WTC11 (cell line): ENCODE measurements at regions not wholly inside any gene's neighbourhood (a gene's known extent, or its start where the extent isn't known, plus 50 kb on each side); places are given as distances from the start of the nearest gene placed in this dataset.

Experiments used
- ATAC-seq: fragments of 200-7000 bp; cut with Tn5 transposase; 2 replicates; pipeline ENCODE4 v1.10.0; 2021; ENCODE audit warnings: mild to moderate bottlenecking, moderate library complexity
- CTCF ChIA-PET: fragments of 300-600 bp; sonication (Branson Sonifier 250); formaldehyde crosslinking; loops from one replicate; lab custom pipeline; 2021; ENCODE audit warnings: antibody characterized with exemption; lab: Charles Lee
- POLR2A ChIA-PET: fragments of 350-600 bp; sonication (Branson Sonifier 250); formaldehyde crosslinking; loops from one replicate; lab custom pipeline; 2021; ENCODE audit warnings: antibody characterized with exemption; lab: Charles Lee
- DNase-seq: peaks from one replicate; pipeline ENCODE4 v3.0.0; 2021; ENCODE audit warnings: low spot score
- H3K27ac Mint-ChIP-seq: 2 replicates; pipeline ENCODE4 v1.8.0; 2021; ENCODE audit warnings: mixed read lengths
- H3K27me3 Mint-ChIP-seq: 2 replicates; pipeline ENCODE4 v1.8.0; 2021; ENCODE audit warnings: low read depth, mild to moderate bottlenecking, moderate library complexity, mixed read lengths
- H3K36me3 Mint-ChIP-seq: 2 replicates; pipeline ENCODE4 v1.8.0; 2021; ENCODE audit warnings: mixed read lengths
- H3K4me1 Mint-ChIP-seq: 2 replicates; pipeline ENCODE4 v1.8.0; 2022; ENCODE audit warnings: mixed read lengths
- H3K4me3 Mint-ChIP-seq: 2 replicates; pipeline ENCODE4 v1.8.0; 2021; ENCODE audit warnings: mild to moderate bottlenecking, moderate library complexity, mixed read lengths
- H3K9me3 Mint-ChIP-seq: 2 replicates; pipeline ENCODE4 v1.8.0; 2021; ENCODE audit warnings: mixed read lengths
- AR ChIP-seq: fragments of 250-450 bp; sonication (Bioruptor Pico); IDR thresholded peaks from 2 replicates; pipeline ENCODE4 v1.9.0; 2021; ENCODE audit warnings: mild to moderate bottlenecking
- ATF1 ChIP-seq: sonication (generic); formaldehyde crosslinking; IDR thresholded peaks from 2 replicates; pipeline ENCODE4 v1.8.1; 2023; ENCODE audit warnings: mild to moderate bottlenecking, moderate library complexity, missing genetic modification reagents
- CBFB ChIP-seq: sonication (generic); formaldehyde crosslinking; IDR thresholded peaks from 2 replicates; pipeline ENCODE4 v1.8.1; 2022; ENCODE audit warnings: mild to moderate bottlenecking, low read depth, missing genetic modification reagents
- CREB1 ChIP-seq: sonication (generic); formaldehyde crosslinking; IDR thresholded peaks from 2 replicates; pipeline ENCODE4 v1.8.0; 2023; ENCODE audit warnings: mild to moderate bottlenecking, missing genetic modification reagents
- CTCF ChIP-seq: fragments of 200-600 bp; IDR thresholded peaks from 2 replicates; pipeline ENCODE4 v1.8.0; 2022; ENCODE audit warnings: antibody characterized with exemption
- FOXP4 ChIP-seq: sonication (generic); formaldehyde crosslinking; IDR thresholded peaks from 2 replicates; pipeline ENCODE4 v1.8.0; 2022; ENCODE audit warnings: mild to moderate bottlenecking, missing genetic modification reagents
- GABPB1 ChIP-seq: sonication (generic); formaldehyde crosslinking; IDR thresholded peaks from 2 replicates; pipeline ENCODE4 v1.8.1; 2023; ENCODE audit warnings: mild to moderate bottlenecking, missing genetic modification reagents
- MYBL2 ChIP-seq: sonication (generic); formaldehyde crosslinking; IDR thresholded peaks from 2 replicates; pipeline ENCODE4 v1.8.1; 2023; ENCODE audit warnings: mild to moderate bottlenecking, moderate library complexity, missing genetic modification reagents
- NFE2L1 ChIP-seq: sonication (generic); formaldehyde crosslinking; IDR thresholded peaks from 2 replicates; pipeline ENCODE4 v1.8.1; 2023; ENCODE audit warnings: missing genetic modification reagents
- NFYB ChIP-seq: sonication (generic); formaldehyde crosslinking; conservative IDR thresholded peaks from 2 replicates; pipeline ENCODE4 v1.8.0; 2022; ENCODE audit warnings: low read depth, missing genetic modification reagents
- NR1H2 ChIP-seq: sonication (generic); formaldehyde crosslinking; IDR thresholded peaks from 2 replicates; pipeline ENCODE4 v1.9.0; 2021; ENCODE audit warnings: mild to moderate bottlenecking, moderate library complexity, missing genetic modification reagents
- PRRX2 ChIP-seq: fragments of 250-450 bp; sonication (Bioruptor Pico); IDR thresholded peaks from 2 replicates; pipeline ENCODE4 v1.8.0; 2021; ENCODE audit warnings: mild to moderate bottlenecking
- RELA ChIP-seq: sonication (generic); formaldehyde crosslinking; IDR thresholded peaks from 2 replicates; pipeline ENCODE4 v1.8.1; 2022; ENCODE audit warnings: missing genetic modification reagents, mild to moderate bottlenecking, borderline replicate concordance
- SMAD3 ChIP-seq: sonication (generic); formaldehyde crosslinking; IDR thresholded peaks from 2 replicates; pipeline ENCODE4 v1.8.0; 2022; ENCODE audit warnings: missing genetic modification reagents, mild to moderate bottlenecking, borderline replicate concordance
- SOX15 ChIP-seq: fragments of 250-450 bp; sonication (Bioruptor Pico); IDR thresholded peaks from 2 replicates; pipeline ENCODE4 v1.9.0; 2021; ENCODE audit warnings: mild to moderate bottlenecking
- ZMAT4 ChIP-seq: fragments of 250-450 bp; sonication (Bioruptor Pico); IDR thresholded peaks from 2 replicates; pipeline ENCODE4 v1.9.0; 2021; ENCODE audit warnings: mild to moderate bottlenecking
- ZNF121 ChIP-seq: sonication (generic); formaldehyde crosslinking; IDR thresholded peaks from 2 replicates; pipeline ENCODE4 v1.8.0; 2023; ENCODE audit warnings: missing genetic modification reagents
- ZNF671 ChIP-seq: fragments of 250-450 bp; sonication (Bioruptor Pico); IDR thresholded peaks from 2 replicates; pipeline ENCODE4 v1.8.0; 2021; ENCODE audit warnings: mild to moderate bottlenecking

- TF ChIP-seq AR (CRISPR knock-in tag) = no peak
Observed at GRCh38 chr1:164948101-164948500, 389.1 kb downstream of the PBX1 start (continued).

GRCh38 chr1:164937291-164937690 is 378.3 kb downstream of the PBX1 start:
- POLR2A ChIA-PET = no interaction called here
- CTCF ChIA-PET = no interaction called here
- peaks cover 11% of the 10 kb centered on the region for H3K9me3 Mint-ChIP-seq
- DNase-seq = no peak
- no peak for TF ChIP-seq CBFB (CRISPR knock-in tag)
- TF ChIP-seq FOXP4 = no peak
- TF ChIP-seq ATF1 = no peak
- no peak for TF ChIP-seq CTCF
- no peak for TF ChIP-seq MYBL2
- TF ChIP-seq SOX15 (CRISPR knock-in tag) = no peak
- TF ChIP-seq NFE2L1 = no peak
- TF ChIP-seq ZNF121 (CRISPR knock-in tag) = no peak
- no peak for TF ChIP-seq GABPB1 (CRISPR knock-in tag)
- TF ChIP-seq RELA (CRISPR knock-in tag) = no peak
- no peak for ATAC-seq
- peaks cover 3% of the 10 kb centered on the region; the same call in 1 of the 2 replicates for H3K36me3 Mint-ChIP-seq
- no peak overlapping the region for H3K27ac Mint-ChIP-seq
- H3K4me1 Mint-ChIP-seq = peaks cover 23% of the 10 kb centered on the region
- H3K27me3 Mint-ChIP-seq = no peaks in the 10 kb centered on the region; the same call in none of the 2 replicates
- no peak overlapping the region for H3K4me3 Mint-ChIP-seq

- DNase-seq = no peak
- H3K4me3 Mint-ChIP-seq = no peak overlapping the region
- no peak for ATAC-seq
- H3K27ac Mint-ChIP-seq = no peak overlapping the region
- no peaks in the 10 kb centered on the region for H3K9me3 Mint-ChIP-seq
- peaks cover 27% of the 10 kb centered on the region for H3K4me1 Mint-ChIP-seq
- no peaks in the 10 kb centered on the region for H3K27me3 Mint-ChIP-seq
- H3K36me3 Mint-ChIP-seq = no peaks in the 10 kb centered on the region
- POLR2A ChIA-PET = no interaction called here
- TF ChIP-seq ZMAT4 (no peak), NR1H2 (CRISPR knock-in tag) (no peak), PRRX2 (CRISPR knock-in tag) (no peak), SMAD3 (CRISPR knock-in tag) (no peak), NFYB (CRISPR knock-in tag) (no peak), CREB1 (no peak), ZNF671 (CRISPR knock-in tag) (no peak)
- CTCF ChIA-PET = no interaction called here
Observed at GRCh38 chr1:164932580-164932979, 373.6 kb downstream of the PBX1 start.
